ENCODE measurements at regions not wholly inside any gene's neighbourhood (a gene's known extent, or its start where the extent isn't known, plus 50 kb on each side); places are given as distances from the start of the nearest gene placed in this dataset.

- DNase-seq, result no peak
Observed at GRCh38 chr10:78277314-78278057, 243.8 kb downstream of the RPS24 start.

DNA sequence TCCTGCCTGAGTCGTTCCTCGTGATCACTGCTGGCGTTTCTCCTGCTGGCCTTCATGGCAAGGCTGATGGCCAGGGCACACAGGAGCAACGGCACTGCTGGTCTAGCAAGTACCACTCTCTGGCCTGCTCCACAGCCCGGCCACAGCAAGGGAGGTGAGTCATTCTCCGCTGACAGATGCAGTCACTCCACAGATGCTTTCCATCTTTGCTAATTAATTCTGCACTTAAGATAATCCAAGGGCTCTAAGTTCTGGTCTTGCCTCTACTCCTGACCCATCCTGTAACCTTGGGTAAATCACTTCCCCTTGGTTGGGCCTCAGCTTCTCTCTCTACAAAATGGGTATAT is 244.4 kb downstream of the RPS24 start:
- DNase-seq, result no peak

DNA sequence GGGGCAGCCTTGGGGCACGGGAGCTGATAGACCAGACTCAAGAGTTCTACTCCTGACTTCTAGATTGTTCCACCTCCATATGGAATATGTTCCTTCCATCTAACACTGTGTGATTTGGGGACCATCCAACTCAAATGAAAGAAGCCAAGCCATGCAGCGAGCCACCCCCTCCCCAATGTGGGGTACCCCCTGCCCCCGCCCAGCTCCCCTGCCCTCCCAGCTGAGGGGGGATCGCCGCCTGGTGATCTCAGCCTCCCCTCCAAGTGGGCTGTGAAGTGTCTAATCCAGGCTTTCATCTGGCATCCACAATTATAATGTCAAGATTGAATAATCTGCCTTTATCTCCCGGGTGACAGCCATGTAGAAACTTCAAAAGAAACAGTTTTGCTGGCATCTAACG is 246.1 kb downstream of the RPS24 start:
- no peak for DNase-seq

GRCh38 chr10:78280604-78281003 is 246.9 kb downstream of the RPS24 start:
- no peak for DNase-seq

GRCh38 chr10:78281627-78282026 is 248.0 kb downstream of the RPS24 start:
- no peak for DNase-seq

DNA sequence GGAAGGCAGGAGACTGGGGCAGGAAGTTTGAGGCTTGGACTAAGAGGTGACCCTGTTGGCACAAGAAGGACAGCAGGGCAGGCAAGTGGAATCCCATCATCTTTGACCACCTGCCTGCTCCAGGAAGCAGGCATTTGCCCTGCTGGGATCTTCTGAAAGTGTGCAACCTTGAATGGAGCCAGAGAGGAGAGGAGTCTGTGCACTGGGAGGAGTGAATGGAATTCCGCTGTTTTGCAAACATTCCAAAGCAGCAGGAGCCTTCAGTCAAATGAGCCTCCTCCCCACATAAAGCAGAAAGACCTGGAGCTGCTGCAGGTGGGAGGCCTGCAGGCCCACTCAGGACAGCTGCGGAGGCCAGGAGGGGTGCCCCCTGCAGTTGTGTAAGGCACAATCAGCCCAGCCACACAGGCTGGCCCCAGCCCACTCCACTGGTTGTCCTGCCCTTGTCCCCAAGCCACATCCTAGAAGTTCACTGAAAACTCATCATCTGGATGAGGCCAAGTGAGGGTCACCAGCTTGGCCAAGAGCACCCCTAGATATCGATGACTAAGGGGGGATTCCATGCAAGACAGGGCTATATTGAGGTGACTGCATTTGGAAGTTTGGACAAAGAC is 249.5 kb downstream of the RPS24 start:
- DNase-seq, result no peak

DNA sequence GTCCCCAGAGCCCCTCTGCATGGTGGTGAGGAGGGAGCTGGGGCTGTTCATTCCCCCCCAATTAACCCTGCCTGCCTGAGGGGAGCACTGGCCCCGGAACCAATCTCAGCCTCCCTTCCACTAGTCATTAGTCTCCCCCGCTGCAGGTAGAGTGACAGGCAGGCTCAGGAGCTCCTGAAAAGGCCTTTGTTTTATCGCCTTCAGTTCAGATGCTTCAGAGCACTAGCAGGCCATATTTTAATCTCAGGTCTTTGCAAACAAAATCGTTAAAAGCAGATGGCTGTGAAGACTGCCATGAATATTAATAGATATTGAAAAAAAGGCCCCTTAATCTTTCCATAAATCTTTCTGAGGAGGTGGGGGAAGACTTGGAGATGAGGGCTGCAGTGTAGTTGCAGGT is 250.7 kb downstream of the RPS24 start:
- DNase-seq, result no peak

DNA sequence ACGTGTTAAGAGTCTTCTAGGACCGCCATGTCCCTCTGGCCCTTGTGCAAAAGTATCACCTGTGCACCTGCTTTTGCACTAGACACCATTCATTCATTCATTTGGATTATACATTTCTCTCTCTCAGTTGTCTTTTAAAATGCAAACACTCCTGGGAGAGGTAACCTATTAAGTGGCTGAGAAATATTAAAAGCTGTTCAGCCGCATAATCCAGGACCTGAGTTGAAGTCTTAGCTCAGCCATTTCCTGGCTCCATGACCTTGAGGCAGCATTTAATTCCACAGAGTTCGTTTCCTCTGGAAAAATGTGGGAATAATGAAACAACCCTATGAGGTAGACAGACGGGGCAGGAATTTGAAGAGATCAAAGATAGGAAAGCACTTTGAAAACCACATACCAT is 251.6 kb downstream of the RPS24 start:
- DNase-seq, result no peak

GRCh38 chr10:78286186-78286585 is 252.5 kb downstream of the RPS24 start:
- peak; percentile 28 for DNase-seq

GRCh38 chr10:78286668-78287067 is 253.0 kb downstream of the RPS24 start:
- DNase-seq, result no peak

GRCh38 chr10:78287618-78288017 is 254.0 kb downstream of the RPS24 start:
- DNase-seq, result no peak

DNA sequence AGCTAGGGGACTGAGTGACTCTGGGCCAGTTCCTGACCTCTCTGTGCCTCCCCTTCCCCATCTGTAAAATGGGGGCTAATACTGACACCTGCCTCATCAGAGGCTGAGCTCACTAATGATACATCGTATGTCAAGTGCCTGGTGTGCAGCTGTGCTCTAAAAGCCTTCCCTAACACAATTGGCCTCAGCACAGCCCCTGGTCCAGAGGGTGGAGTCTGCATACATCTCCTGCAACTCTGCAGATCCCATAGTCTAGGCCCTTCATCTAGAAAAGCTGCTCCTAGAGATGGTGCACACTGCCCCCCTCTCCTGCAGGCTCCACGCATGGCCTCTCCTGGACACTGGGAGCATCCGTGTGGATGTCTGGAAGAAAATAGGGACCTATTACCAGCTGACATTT is 255.0 kb downstream of the RPS24 start:
- DNase-seq, result peak; percentile 31

GRCh38 chr10:78290131-78290750 is 256.6 kb downstream of the RPS24 start:
- no peak for DNase-seq

DNA sequence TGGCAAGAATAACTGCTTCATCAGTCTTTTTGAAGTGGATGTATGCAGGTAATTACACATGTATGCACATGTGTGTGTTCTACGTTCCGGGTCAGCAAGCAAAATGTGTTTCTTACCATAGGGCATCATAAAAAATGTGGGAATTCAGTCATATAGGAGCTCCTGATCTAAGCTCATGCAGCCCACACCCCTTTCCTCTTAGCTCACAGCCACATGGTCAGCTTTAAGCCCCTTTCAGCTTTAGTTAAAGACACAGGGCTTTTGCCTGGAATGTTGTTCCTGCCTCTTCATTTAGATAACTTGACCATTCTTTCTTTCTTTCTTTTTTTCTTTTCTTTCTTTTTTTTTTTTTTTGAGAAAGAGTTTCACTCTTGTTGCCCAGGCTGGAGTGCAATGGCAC is 258.1 kb downstream of the RPS24 start:
- DNase-seq, result no peak

GRCh38 chr10:78292250-78292981 is 258.8 kb downstream of the RPS24 start:
- no peak for DNase-seq

- DNase-seq, result peak; percentile 17
Observed at GRCh38 chr10:78292982-78293865, 259.6 kb downstream of the RPS24 start.

GRCh38 chr10:78295242-78295641 is 261.6 kb downstream of the RPS24 start:
- DNase-seq, result no peak

GRCh38 chr10:78296785-78297184 is 263.1 kb downstream of the RPS24 start:
- DNase-seq, result no peak

DNA sequence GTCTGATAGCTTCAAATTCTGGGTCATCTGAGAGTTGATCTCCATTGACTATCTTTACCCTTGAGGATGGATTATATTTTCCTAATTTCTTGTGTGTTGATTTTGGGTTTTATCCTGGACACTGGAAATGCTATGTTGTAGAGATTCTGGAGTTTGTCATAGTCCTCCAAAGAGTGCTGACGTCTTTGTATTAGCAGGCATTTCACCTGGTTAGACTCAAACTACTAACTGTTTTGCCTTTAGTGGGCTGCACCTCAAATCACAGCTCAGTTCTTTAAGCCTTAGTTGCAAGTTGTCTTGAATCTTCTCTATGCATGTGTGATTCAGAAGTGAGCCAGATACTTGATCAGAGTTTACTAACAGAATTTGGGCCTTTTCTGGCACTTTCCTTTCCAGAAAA is 264.3 kb downstream of the RPS24 start:
- no peak for DNase-seq

DNA sequence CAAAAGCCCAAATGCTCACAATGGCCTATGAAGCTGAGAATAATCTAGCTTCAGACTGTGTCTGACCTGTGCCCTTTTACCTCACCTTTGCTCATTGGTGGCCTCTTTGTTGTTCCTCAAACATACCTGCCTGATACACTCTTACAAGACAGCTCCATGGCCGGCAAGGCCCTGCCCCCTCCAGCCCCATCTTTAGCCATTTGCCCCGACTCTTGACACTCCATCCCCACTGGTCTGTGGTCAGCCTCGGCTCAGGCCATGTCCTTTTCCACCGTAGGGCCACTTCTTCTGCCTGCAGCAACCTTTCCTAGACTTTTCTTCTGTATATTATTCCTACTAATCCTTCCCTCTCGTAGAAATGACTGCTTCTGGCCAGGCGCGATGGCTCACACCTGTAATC is 265.2 kb downstream of the RPS24 start:
- no peak for DNase-seq

- no peak for DNase-seq
Observed at GRCh38 chr10:78299851-78300468, 266.3 kb downstream of the RPS24 start.

DNA sequence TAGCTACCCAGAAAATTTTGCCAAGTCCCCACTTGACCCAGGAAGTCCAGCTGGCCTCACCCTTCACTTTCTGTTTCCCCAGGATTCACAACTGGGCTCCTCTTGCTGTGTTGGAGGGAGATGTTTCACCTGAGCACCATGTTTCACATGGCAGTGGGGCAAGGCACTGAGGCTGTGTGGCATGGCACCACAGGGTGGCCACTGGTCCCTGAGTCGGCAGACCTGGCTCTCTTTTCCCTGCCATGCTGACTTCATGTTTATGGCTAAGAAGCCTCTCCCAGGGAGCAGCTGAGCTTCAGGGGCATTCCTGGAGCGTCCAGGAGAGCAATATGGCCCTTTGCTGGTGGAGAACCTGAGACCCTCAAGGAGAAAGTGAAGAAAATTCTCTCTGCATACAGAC is 266.9 kb downstream of the RPS24 start:
- DNase-seq, result no peak

Data from NCI-H1436 (cell line).